LNCAP (cell line): ENCODE measurements at regions not wholly inside any gene's neighbourhood (a gene's known extent, or its start where the extent isn't known, plus 50 kb on each side); places are given as distances from the start of the nearest gene placed in this dataset.

Experiments used
- TF ChIP-seq, protein P1 (sequence below): fragments of 450-650 bp; IDR thresholded peaks from 2 replicates; pipeline ENCODE4 v1.5.1; 2017; ENCODE audit warnings: mild to moderate bottlenecking

DNA sequence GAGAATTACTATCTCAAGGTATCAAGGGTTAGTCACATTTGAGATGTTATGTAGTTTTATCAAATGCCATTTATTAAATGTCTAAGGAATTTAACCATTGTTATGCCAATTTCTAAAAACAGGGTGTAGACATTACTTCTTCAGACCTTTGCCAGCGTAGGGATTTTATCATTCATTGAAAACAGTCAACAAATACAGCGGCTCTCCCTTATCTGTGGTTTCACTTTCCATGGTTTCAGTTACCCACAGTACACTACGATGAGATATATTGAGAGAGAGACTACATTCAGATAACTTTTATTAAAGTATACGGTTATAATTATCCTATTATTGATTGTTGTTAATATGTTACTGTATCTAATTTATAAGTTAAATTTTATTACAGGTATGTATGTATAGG, 234.7 kb downstream of the TMX3 start:
- TF ChIP-seq, protein P1, sequence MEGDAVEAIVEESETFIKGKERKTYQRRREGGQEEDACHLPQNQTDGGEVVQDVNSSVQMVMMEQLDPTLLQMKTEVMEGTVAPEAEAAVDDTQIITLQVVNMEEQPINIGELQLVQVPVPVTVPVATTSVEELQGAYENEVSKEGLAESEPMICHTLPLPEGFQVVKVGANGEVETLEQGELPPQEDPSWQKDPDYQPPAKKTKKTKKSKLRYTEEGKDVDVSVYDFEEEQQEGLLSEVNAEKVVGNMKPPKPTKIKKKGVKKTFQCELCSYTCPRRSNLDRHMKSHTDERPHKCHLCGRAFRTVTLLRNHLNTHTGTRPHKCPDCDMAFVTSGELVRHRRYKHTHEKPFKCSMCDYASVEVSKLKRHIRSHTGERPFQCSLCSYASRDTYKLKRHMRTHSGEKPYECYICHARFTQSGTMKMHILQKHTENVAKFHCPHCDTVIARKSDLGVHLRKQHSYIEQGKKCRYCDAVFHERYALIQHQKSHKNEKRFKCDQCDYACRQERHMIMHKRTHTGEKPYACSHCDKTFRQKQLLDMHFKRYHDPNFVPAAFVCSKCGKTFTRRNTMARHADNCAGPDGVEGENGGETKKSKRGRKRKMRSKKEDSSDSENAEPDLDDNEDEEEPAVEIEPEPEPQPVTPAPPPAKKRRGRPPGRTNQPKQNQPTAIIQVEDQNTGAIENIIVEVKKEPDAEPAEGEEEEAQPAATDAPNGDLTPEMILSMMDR, result no peak

DNA sequence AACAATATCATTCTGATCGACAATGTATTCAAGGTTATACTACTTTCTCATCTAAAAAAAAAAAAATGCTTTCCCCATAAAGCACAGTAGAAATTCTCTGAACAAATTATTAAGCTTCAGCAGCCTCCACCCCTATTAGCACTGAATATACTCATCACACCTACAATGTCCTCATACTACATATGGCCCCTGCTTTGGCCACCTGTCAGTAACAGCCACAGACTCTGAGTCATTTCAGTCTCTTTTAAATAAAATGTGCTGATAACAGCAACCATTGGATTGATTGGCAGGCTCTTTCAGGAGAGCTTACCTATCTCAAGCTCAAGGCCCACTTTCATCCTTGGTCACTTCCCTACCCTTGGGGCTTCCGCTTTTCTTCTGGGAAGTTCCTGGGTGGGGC, 236.7 kb downstream of the TMX3 start:
- TF ChIP-seq, protein P1, result no peak

DNA sequence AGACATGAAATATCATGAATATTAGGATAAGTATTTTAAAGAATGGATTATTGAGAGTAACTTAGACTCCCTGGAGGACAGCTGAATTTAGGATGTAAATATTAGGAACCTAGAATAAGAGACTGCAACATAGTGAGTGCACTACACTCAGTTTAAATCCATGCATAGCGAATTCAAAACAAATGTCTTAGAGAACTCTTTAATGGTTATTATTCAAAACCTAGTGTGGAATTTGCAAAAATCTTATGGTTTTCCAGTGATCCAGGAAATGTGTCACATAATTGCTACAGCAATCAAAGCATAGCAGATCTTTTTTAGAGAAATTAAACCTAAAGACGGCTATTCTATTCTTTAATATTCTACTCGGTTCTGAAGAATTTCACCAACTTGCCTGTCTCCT, 239.0 kb downstream of the TMX3 start:
- TF ChIP-seq, protein P1, result no peak

DNA sequence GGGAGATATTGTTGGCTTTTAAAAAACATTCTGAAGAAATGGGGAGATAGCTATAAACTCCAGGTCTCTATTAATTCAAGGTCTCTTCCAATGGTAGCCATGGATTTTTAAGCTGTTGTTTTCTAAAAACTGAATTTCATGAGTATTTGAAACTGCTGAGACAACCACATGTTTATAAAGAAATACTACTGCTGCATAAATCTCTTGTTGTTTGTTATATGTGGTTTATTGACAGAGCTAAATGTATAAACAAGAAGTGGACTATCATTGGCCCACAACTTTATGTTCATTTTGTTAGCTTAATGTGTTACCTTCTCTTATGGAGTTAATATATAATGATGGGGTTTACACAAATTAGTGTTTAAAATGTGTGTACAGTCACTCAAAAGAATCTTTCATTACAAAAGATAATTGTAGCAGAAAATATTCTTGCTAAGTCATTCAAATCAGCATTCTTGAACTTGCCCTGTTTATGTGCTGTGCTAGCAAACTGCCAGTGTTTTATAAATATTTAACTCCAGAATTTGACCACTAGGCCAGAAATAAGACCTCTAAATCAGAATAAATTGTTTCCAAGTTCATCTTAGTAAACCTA, 242.1 kb downstream of the TMX3 start:
- TF ChIP-seq, protein P1, result no peak

DNA sequence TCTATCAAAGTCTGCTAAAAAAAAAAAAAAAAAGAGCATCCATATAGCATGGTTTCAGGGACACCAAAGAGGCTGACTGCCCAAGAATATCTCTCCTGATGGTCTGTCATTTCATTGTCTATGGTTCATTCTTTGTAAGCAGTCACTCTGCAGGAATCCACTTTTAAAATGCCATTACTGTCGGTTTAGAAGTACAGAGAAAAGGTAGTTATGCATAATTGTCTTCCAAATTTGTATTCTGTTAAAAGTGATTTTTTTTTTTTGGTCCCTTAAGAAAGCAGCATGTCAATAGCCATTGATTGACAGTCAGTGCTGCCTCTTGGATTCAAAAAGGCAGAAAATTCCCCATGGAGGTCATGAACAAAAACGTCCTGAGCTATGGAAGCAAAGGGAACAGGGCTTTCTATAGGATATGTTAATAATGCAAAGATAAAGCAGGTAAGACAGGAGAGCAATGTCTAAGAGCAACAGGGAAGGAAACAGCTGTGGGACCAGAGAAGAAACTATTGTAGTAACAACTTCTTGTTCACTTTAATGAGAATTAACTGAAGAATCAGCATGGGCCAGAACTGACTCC, 245.8 kb downstream of the TMX3 start:
- TF ChIP-seq, protein P1, result no peak

DNA sequence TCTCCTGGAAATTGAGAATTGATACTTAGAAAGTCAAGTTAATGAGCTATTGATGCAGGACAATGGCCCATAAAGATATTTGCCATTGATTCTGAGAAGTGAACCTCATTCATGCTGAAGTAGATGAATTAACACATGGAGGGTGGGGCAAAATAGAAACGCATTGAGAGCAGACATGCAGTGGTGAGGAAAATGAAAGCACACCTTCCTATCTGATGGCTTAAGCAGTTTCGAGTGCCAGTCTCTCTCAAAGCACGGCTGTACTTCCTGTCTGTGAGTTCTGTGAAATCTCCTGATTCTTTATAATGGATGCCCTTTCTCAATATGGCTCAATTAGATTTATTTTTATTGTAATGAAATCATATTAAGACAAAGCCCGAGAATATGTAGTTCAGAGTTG, 247.0 kb downstream of the TMX3 start:
- TF ChIP-seq, protein P1, result no peak

DNA sequence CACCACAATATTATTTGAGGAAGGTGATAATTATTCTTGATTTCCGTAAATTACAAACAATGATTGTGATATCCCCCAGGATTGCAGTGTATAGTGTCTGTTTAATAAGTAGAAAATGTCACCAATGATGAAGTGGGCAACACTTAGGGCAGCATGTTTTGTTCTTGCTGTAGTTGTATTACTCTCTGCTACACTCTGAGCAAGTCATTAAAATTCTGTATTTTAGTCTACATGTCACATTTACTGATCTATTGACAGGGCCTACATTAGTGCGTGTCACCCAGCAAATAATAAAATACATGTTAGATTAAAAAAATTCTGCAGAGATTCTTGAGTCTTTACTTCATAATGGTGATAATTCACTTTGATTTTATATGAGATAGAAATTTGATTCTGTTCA, 247.6 kb downstream of the TMX3 start:
- TF ChIP-seq, protein P1, result no peak

DNA sequence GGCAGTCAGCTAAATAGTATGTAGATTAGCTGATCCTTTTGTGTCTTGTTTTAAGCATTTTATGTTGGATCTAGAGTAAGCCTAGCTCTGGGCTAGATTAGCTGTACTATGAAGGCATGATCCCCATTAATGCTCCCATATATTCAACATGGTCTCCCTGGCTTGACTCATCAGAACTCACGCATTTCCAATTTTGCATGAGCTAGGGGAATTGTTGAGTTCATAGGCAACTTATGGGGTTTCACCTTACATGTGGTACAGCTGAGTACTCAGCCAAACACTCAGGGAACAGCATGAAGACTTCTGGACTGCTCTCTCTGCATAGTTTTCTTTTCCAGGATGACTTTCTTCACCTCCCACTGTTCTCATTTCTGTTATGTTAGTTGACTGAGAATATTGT, 248.2 kb downstream of the TMX3 start:
- TF ChIP-seq, protein P1, result no peak
